H1 (cell line): ENCODE measurements at regions not wholly inside any gene's neighbourhood (a gene's known extent, or its start where the extent isn't known, plus 50 kb on each side); places are given as distances from the start of the nearest gene placed in this dataset.

Experiments used
- KDM1A ChIP-seq: fragments of 200-600, 300-600 bp; sonication (generic); IDR thresholded peaks from 2 replicates; pipeline ENCODE4 v1.7.1; 2016; ENCODE audit warnings: mild to moderate bottlenecking, low read length, borderline replicate concordance
- TF ChIP-seq, protein P1 (sequence below): IDR thresholded peaks from 2 replicates; pipeline ENCODE4 v1.6.1; 2012; ENCODE audit warnings: inconsistent platforms

DNA sequence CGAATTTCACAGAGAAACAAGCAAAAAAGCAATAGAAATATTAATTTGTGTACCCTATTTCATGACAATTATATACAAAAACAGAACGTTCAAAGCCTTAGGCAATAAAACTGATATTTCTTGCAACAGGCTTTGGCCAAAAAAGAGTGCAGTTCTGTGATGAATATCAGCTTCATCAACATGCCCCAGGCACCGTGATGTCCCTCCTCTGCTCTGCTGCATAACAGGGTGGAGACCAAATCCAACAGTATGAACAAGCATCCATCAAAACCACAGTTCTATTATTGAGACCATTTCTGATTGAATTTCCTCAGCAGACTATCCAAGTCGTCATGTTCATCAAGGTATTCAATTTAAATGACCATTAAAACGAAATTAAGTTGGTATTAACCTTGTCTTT lies 722.6 kb upstream of the NRSN1 start (continued):
- TF ChIP-seq, protein P1, sequence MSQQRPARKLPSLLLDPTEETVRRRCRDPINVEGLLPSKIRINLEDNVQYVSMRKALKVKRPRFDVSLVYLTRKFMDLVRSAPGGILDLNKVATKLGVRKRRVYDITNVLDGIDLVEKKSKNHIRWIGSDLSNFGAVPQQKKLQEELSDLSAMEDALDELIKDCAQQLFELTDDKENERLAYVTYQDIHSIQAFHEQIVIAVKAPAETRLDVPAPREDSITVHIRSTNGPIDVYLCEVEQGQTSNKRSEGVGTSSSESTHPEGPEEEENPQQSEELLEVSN = no peak
- no peak for TF ChIP-seq KDM1A
